ENCODE measurements at regions not wholly inside any gene's neighbourhood (a gene's known extent, or its start where the extent isn't known, plus 50 kb on each side); places are given as distances from the start of the nearest gene placed in this dataset.

DNA sequence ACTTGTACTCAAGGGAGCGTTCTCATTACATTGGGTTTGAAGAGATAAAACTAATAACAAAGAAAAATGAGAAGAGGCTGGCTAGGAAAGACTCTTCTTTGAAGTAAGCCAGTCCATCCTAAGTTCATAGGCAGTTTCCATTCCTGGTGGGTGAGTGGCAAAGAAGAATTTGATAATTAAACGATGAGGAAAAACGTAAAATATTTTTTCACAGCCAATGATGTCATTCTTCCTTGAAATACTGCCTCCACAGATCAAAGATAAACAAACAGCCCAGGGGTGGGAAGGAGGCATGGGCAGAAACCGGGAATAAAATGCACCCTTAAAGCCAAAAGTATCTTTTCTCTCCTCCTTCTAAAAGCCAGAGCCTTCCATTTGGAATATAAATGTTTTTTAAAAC lies 346.6 kb downstream of the PMP22 start:
- no peaks in the 10 kb centered on the region for H3K4me1 Mint-ChIP-seq (ENCODE audit: low read depth, unreplicated experiment)
- H3K27ac Mint-ChIP-seq (ENCODE audit: unreplicated experiment): no peak overlapping the region
- no peaks in the 10 kb centered on the region for H3K9me3 Mint-ChIP-seq (ENCODE audit: unreplicated experiment)
- no peaks in the 10 kb centered on the region for H3K36me3 Mint-ChIP-seq (ENCODE audit: unreplicated experiment)
- no peak for DNase-seq
- H3K4me3 Mint-ChIP-seq (ENCODE audit: unreplicated experiment): no peak overlapping the region
- TF ChIP-seq, protein P1, sequence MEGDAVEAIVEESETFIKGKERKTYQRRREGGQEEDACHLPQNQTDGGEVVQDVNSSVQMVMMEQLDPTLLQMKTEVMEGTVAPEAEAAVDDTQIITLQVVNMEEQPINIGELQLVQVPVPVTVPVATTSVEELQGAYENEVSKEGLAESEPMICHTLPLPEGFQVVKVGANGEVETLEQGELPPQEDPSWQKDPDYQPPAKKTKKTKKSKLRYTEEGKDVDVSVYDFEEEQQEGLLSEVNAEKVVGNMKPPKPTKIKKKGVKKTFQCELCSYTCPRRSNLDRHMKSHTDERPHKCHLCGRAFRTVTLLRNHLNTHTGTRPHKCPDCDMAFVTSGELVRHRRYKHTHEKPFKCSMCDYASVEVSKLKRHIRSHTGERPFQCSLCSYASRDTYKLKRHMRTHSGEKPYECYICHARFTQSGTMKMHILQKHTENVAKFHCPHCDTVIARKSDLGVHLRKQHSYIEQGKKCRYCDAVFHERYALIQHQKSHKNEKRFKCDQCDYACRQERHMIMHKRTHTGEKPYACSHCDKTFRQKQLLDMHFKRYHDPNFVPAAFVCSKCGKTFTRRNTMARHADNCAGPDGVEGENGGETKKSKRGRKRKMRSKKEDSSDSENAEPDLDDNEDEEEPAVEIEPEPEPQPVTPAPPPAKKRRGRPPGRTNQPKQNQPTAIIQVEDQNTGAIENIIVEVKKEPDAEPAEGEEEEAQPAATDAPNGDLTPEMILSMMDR (IDR thresholded peaks at IDR 0.05; ENCODE audit: partially characterized antibody, unreplicated experiment): no peak
- no peaks in the 10 kb centered on the region for H3K27me3 Mint-ChIP-seq (ENCODE audit: unreplicated experiment)

DNA sequence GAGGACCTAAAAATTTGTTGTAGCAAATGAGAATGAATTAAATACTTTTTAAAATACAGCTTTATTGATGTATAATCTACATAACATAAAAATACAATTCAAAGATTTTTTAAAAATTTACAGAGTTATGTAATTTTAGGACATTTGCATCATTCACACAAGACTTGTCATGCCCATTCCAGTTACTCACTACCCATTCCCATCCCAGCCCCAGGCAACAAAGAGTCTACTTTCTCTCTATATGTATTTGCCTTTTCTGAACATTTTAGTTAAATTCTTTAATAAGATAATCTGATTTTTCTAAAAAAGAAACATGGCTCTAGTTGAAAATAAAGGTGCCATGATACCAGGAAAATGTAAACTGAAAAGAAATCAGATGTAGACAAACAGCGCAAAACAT lies 354.2 kb downstream of the PMP22 start:
- Mint-ChIP-seq H3K27me3 (ENCODE audit: unreplicated experiment) (no peaks in the 10 kb centered on the region), H3K4me3 (ENCODE audit: unreplicated experiment) (no peak overlapping the region), H3K9me3 (ENCODE audit: unreplicated experiment) (peaks cover 3% of the 10 kb centered on the region), H3K4me1 (ENCODE audit: low read depth, unreplicated experiment) (no peaks in the 10 kb centered on the region), H3K36me3 (ENCODE audit: unreplicated experiment) (peaks cover 10% of the 10 kb centered on the region), H3K27ac (ENCODE audit: unreplicated experiment) (no peak overlapping the region)
- DNase-seq: no peak
- TF ChIP-seq, protein P1 (IDR thresholded peaks at IDR 0.05; ENCODE audit: partially characterized antibody, unreplicated experiment): no peak

DNA sequence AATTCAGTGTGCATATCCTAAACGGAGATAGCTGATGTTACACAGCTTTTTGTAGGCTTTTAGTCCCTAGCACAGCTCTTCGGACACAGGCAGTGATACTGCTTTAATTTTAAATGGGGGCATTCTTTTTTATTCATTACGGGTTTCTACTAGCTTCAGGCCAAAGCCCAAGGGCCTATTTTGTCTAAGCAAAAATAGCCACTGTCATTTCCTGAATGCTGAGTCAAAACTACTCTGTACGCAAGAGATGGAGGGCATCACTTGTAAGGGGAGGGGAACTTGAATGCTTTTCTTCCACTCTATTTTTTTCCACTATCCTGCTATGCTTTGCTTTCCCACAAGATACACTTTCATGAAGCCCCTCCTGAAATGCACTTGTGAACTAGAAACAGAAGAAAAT lies 360.7 kb downstream of the PMP22 start:
- Mint-ChIP-seq H3K27ac (ENCODE audit: unreplicated experiment) (no peak overlapping the region), H3K4me3 (ENCODE audit: unreplicated experiment) (no peak overlapping the region), H3K27me3 (ENCODE audit: unreplicated experiment) (no peaks in the 10 kb centered on the region), H3K4me1 (ENCODE audit: low read depth, unreplicated experiment) (no peaks in the 10 kb centered on the region), H3K36me3 (ENCODE audit: unreplicated experiment) (no peaks in the 10 kb centered on the region), H3K9me3 (ENCODE audit: unreplicated experiment) (no peaks in the 10 kb centered on the region)
- TF ChIP-seq, protein P1 (IDR thresholded peaks at IDR 0.05; ENCODE audit: partially characterized antibody, unreplicated experiment): no peak
- no peak for DNase-seq

DNA sequence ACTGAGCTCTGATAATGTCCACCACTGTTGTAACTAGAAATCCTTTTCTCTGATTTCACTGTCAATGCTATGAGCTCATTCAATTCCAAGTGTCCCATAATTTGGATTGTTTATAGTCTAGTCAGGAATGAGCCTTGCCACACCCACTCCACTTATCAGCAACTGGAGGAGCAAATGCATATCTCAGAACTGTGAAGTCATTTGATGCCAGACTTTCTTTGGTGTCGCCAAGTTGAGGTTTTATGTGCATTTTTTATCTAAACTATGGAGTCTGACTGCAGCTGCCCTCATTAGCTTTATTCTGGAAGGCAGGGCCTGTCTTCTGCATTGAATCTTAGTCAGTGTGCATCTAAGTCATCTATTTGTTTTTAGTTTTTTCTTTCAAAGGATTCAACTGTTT lies 361.3 kb downstream of the PMP22 start:
- no peak for DNase-seq
- TF ChIP-seq, protein P1 (IDR thresholded peaks at IDR 0.05; ENCODE audit: partially characterized antibody, unreplicated experiment): no peak
- no peaks in the 10 kb centered on the region for H3K4me1 Mint-ChIP-seq (ENCODE audit: low read depth, unreplicated experiment)
- no peaks in the 10 kb centered on the region for H3K36me3 Mint-ChIP-seq (ENCODE audit: unreplicated experiment)
- no peak overlapping the region for H3K4me3 Mint-ChIP-seq (ENCODE audit: unreplicated experiment)
- no peaks in the 10 kb centered on the region for H3K27me3 Mint-ChIP-seq (ENCODE audit: unreplicated experiment)
- H3K27ac Mint-ChIP-seq (ENCODE audit: unreplicated experiment): no peak overlapping the region
- no peaks in the 10 kb centered on the region for H3K9me3 Mint-ChIP-seq (ENCODE audit: unreplicated experiment)

DNA sequence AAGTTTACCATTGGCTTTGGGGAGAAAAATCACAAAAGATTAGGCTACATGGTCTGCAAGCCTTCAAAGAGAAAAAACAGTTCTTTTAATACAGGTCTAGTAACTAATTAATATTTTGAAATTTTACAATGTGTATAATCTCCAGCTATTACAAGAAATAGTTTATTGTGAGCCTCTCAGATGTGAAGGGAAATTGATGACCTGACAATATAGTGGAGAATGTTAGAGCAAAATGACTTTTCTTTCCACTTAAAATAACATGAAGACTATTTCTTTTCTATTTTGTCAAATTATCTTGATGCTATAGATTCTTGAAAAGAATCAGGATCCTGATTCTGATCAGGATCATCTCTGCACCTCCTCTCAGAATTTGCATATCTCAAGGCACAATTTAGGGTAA lies 362.3 kb downstream of the PMP22 start:
- no peaks in the 10 kb centered on the region for H3K4me1 Mint-ChIP-seq (ENCODE audit: low read depth, unreplicated experiment)
- no peak overlapping the region for H3K4me3 Mint-ChIP-seq (ENCODE audit: unreplicated experiment)
- no peak overlapping the region for H3K27ac Mint-ChIP-seq (ENCODE audit: unreplicated experiment)
- no peaks in the 10 kb centered on the region for H3K27me3 Mint-ChIP-seq (ENCODE audit: unreplicated experiment)
- no peaks in the 10 kb centered on the region for H3K9me3 Mint-ChIP-seq (ENCODE audit: unreplicated experiment)
- H3K36me3 Mint-ChIP-seq (ENCODE audit: unreplicated experiment): no peaks in the 10 kb centered on the region
- TF ChIP-seq, protein P1 (IDR thresholded peaks at IDR 0.05; ENCODE audit: partially characterized antibody, unreplicated experiment): no peak
- no peak for DNase-seq

Data from glutamatergic neuron (in vitro differentiated cells).